Cardiac fibroblast (primary cell): ENCODE measurements at regions not wholly inside any gene's neighbourhood (a gene's known extent, or its start where the extent isn't known, plus 50 kb on each side); places are given as distances from the start of the nearest gene placed in this dataset.

Experiments used
- DNase-seq, 2 donors: peaks; one replicate each; pipeline versions ENCODE4 v3.0.0 to v3.0.0-alpha.2; 2010; ENCODE audit warnings: low read depth in 2 of 2
- H3K4me3 ChIP-seq, 2 donors: replicated peaks in 1 of 2; 1 replicate in 1 of 2; 2 replicates in 1 of 2; pipeline ENCODE4 v1.5.1; 2011; ENCODE audit warnings: low read depth in 2 of 2, low read length in 2 of 2, mild to moderate bottlenecking in 2 of 2, moderate library complexity in 1 of 2
- CTCF ChIP-seq: IDR thresholded peaks from one replicate; pipeline ENCODE4 v1.5.1; 2011; ENCODE audit warnings: low read depth, mild to moderate bottlenecking, low read length, inconsistent platforms

GRCh38 chr2:136211701-136212100 lies 93.8 kb upstream of the CXCR4 start:
- H3K4me3 ChIP-seq, result no peak overlapping the region
- TF ChIP-seq CTCF, result no peak
- no peak for DNase-seq

GRCh38 chr2:136210822-136211221 lies 92.9 kb upstream of the CXCR4 start:
- no peak for TF ChIP-seq CTCF
- DNase-seq, result no peak
- H3K4me3 ChIP-seq, result no peak overlapping the region

GRCh38 chr2:136210455-136210805 lies 92.5 kb upstream of the CXCR4 start:
- no peak overlapping the region for H3K4me3 ChIP-seq
- DNase-seq, result no peak
- TF ChIP-seq CTCF, result no peak

- no peak for DNase-seq
- no peak overlapping the region for H3K4me3 ChIP-seq
- no peak for TF ChIP-seq CTCF
These were observed 91.9 kb upstream of the CXCR4 start for GRCh38 chr2:136209561-136210454.

- no peak for TF ChIP-seq CTCF
- H3K4me3 ChIP-seq, result no peak overlapping the region
- no peak for DNase-seq
These were observed 90.9 kb upstream of the CXCR4 start for GRCh38 chr2:136208682-136209420.

GRCh38 chr2:136207665-136208064 lies 89.7 kb upstream of the CXCR4 start:
- H3K4me3 ChIP-seq, result no peak overlapping the region
- no peak for TF ChIP-seq CTCF
- DNase-seq, result no peak
